ENCODE measurements at regions not wholly inside any gene's neighbourhood (a gene's known extent, or its start where the extent isn't known, plus 50 kb on each side); places are given as distances from the start of the nearest gene placed in this dataset.

DNA sequence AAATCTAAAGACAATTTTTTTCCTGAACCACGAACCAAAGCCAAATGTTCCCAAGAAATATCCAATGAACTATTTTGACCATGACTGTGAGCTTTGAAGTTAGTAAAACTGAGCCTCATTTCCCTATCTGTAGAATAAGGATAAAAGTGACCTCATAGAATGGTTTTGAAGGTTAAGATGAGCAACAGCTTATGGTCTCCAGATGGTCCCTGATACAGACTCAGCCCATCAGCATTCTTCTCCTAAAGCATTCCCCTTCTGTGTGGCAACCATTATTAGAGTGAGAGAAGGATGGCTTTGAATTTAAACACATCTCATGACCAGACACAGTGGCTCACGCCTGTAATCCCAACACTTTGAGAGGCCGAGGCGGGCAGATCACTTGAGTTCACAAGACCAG is 70.1 kb downstream of the COPRS start:
- Histone ChIP-seq H3K4me1 (ENCODE audit: control insufficient read depth in 1 of 2, low read depth in 2 of 2) (peaks cover 0 to 17% of the 10 kb centered on the region in 2 donors), H3K27ac (peak overlapping the region; percentile 64 to 73), H3K36me3 (no peaks in the 10 kb centered on the region), H3K9me3 (no peaks in the 10 kb centered on the region), H3K4me3 (no peak overlapping the region), H3K27me3 (replicated peaks; ENCODE audit: insufficient read depth) (no peaks in the 10 kb centered on the region)
- TF ChIP-seq CTCF (IDR thresholded peaks at IDR 0.05), result no peak
- no peak for DNase-seq (ENCODE audit: low spot score)
- no peak for ATAC-seq (ENCODE audit: insufficient number of reproducible peaks, low FRiP score, low read depth)

DNA sequence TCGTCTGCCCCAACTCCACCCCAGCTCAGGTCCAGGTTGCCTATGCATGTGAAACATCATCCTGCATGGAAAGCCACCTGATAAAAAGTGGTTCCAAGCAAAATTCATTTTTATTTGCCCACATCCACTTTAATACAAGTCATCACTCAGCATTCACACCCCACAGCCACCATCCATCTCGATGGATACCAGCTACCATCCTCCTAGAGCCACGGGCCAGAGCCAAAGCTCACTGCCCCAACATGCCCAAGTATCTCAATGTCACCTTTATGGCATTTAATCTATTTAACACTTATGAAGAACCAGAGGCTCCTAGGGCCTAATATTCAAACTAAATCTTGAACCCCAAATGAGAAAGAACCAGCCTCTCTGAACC is 70.5 kb downstream of the COPRS start:
- no peaks in the 10 kb centered on the region for H3K36me3 ChIP-seq
- H3K9me3 ChIP-seq, result no peaks in the 10 kb centered on the region
- H3K4me3 ChIP-seq, result no peak overlapping the region
- peak overlapping the region; percentile 64 to 73 for H3K27ac ChIP-seq
- TF ChIP-seq CTCF (IDR thresholded peaks at IDR 0.05), result no peak
- no peaks in the 10 kb centered on the region for H3K27me3 ChIP-seq (replicated peaks; ENCODE audit: insufficient read depth)
- peaks cover 0 to 17% of the 10 kb centered on the region in 2 donors for H3K4me1 ChIP-seq (ENCODE audit: control insufficient read depth in 1 of 2, low read depth in 2 of 2)
- DNase-seq (ENCODE audit: low spot score), result no peak
- no peak for ATAC-seq (ENCODE audit: insufficient number of reproducible peaks, low FRiP score, low read depth)

DNA sequence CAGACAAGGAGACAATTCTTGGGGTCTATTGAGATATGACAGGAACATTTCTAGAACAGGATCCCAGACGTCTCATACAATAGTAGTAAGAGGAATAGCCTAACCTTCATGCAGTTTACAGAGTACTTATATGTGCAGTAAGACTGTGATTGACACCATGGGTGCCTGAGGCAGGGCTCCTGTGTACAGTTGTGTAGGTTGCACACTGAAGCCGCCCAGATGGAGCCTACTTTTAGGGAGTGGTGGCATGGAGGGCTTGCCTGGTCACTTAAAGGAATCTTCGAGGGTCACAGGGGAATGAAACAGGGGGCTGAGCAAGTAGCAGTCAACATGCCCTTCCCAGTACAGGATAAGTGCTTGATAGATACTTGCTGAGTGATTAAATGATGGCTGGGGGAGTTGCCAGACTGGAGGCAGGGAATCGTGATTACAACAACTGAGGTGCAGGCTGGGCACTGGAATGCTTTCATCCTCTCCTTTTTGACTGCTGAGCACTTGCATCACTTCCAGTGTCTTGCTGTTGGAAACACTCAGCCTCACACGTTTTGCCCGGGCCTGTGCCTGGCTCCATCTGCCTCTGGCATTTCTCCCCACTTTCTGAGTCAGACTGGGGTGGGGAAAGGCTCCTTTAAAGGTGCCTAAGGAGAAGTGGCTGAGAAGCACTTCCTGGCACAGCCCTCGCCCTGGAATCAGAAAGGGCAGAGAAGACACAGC is 71.0 kb downstream of the COPRS start:
- no peaks in the 10 kb centered on the region for H3K9me3 ChIP-seq
- H3K36me3 ChIP-seq, result no peaks in the 10 kb centered on the region
- peaks cover 0 to 17% of the 10 kb centered on the region in 2 donors for H3K4me1 ChIP-seq (ENCODE audit: control insufficient read depth in 1 of 2, low read depth in 2 of 2)
- H3K27me3 ChIP-seq (replicated peaks; ENCODE audit: insufficient read depth), result no peaks in the 10 kb centered on the region
- peak; percentile 98 for ATAC-seq (ENCODE audit: insufficient number of reproducible peaks, low FRiP score, low read depth)
- H3K27ac ChIP-seq, result peak overlapping the region; percentile 64 to 73
- DNase-seq (ENCODE audit: low spot score), result peak; percentile 57
- no peak overlapping the region for H3K4me3 ChIP-seq
- TF ChIP-seq CTCF (IDR thresholded peaks at IDR 0.05), result no peak

GRCh38 chr17:31786796-31787481 is 72.1 kb downstream of the COPRS start:
- H3K4me3 ChIP-seq, result no peak overlapping the region
- no peak for TF ChIP-seq CTCF (IDR thresholded peaks at IDR 0.05)
- no peaks in the 10 kb centered on the region for H3K27me3 ChIP-seq (replicated peaks; ENCODE audit: insufficient read depth)
- no peak for ATAC-seq (ENCODE audit: insufficient number of reproducible peaks, low FRiP score, low read depth)
- H3K4me1 ChIP-seq (ENCODE audit: control insufficient read depth in 1 of 2, low read depth in 2 of 2), result peaks cover 0 to 17% of the 10 kb centered on the region in 2 donors
- no peaks in the 10 kb centered on the region for H3K9me3 ChIP-seq
- DNase-seq (ENCODE audit: low spot score), result no peak
- no peak overlapping the region for H3K27ac ChIP-seq
- H3K36me3 ChIP-seq, result no peaks in the 10 kb centered on the region

DNA sequence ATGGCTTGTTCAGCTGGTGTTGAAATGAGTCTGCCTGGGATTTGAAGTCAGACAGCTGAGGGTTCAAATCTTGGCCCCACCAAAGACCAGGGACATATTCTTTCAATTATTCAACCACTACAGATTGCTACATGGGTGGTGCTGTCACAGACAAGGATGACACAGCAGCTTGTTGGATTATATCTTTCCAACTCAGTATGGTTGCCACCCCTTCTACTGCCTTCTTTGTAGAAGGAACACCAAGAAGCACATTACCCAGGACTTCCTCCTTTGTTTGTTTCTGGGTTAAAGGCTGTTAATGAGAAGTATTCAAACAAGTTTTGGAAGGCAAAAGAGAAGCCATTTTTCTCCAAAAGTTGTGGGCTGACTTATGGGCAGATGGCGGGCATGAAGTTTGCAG is 78.6 kb downstream of the COPRS start:
- H3K9me3 ChIP-seq, result no peaks in the 10 kb centered on the region
- DNase-seq (ENCODE audit: low spot score) (no peak), ATAC-seq (ENCODE audit: insufficient number of reproducible peaks, low FRiP score, low read depth) (no peak)
- TF ChIP-seq CTCF (IDR thresholded peaks at IDR 0.05), result no peak
- H3K4me3 ChIP-seq, result no peak overlapping the region
- H3K27me3 ChIP-seq (replicated peaks; ENCODE audit: insufficient read depth), result no peaks in the 10 kb centered on the region
- H3K27ac ChIP-seq, result no peak overlapping the region
- H3K36me3 ChIP-seq, result no peaks in the 10 kb centered on the region
- H3K4me1 ChIP-seq (ENCODE audit: control insufficient read depth in 1 of 2, low read depth in 2 of 2), result no peaks in the 10 kb centered on the region
